Gastroesophageal sphincter (tissue), 3 donors: ENCODE measurements at regions not wholly inside any gene's neighbourhood (a gene's known extent, or its start where the extent isn't known, plus 50 kb on each side); places are given as distances from the start of the nearest gene placed in this dataset.

Experiments used
- POLR2AphosphoS5 ChIP-seq: sonication (generic); formaldehyde crosslinking; IDR thresholded peaks from one replicate; pipeline ENCODE4 v1.6.1; 2017; ENCODE audit warnings: antibody characterized with exemption
- TF ChIP-seq, protein P1 (sequence below), 4 experiments: fragments of 200-600 bp in 2 of 4; fragments of 450-650 bp in 2 of 4; sonication (generic) in 1 of 4; IDR thresholded peaks; one replicate each; pipeline ENCODE4 v1.5.1; 2017 to 2019; ENCODE audit warnings: antibody characterized with exemption in 4 of 4, mild to moderate bottlenecking in 2 of 4, moderate library complexity in 2 of 4

- TF ChIP-seq, protein P1, sequence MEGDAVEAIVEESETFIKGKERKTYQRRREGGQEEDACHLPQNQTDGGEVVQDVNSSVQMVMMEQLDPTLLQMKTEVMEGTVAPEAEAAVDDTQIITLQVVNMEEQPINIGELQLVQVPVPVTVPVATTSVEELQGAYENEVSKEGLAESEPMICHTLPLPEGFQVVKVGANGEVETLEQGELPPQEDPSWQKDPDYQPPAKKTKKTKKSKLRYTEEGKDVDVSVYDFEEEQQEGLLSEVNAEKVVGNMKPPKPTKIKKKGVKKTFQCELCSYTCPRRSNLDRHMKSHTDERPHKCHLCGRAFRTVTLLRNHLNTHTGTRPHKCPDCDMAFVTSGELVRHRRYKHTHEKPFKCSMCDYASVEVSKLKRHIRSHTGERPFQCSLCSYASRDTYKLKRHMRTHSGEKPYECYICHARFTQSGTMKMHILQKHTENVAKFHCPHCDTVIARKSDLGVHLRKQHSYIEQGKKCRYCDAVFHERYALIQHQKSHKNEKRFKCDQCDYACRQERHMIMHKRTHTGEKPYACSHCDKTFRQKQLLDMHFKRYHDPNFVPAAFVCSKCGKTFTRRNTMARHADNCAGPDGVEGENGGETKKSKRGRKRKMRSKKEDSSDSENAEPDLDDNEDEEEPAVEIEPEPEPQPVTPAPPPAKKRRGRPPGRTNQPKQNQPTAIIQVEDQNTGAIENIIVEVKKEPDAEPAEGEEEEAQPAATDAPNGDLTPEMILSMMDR (IDR thresholded peaks at IDR 0.05) = no peak
- peak; percentile 61 for TF ChIP-seq POLR2AphosphoS5
Measured at GRCh38 chr7:26460351-26461085, 168.9 kb downstream of the SNX10 start.
